B cell (primary cell): ENCODE measurements at regions not wholly inside any gene's neighbourhood (a gene's known extent, or its start where the extent isn't known, plus 50 kb on each side); places are given as distances from the start of the nearest gene placed in this dataset.

Source experiments
- ATAC-seq: fragments of 200-7000 bp; cut with Tn5 transposase; one replicate; pipeline ENCODE4 v1.10.0; 2021; ENCODE audit warnings: low read depth, mild to moderate bottlenecking, moderate number of reproducible peaks, moderate library complexity
- CTCF ChIA-PET: fragments of 350-600 bp; sonication (Branson Sonifier 250); formaldehyde crosslinking; loops from one replicate; lab custom pipeline; 2021; ENCODE audit warnings: antibody characterized with exemption, inconsistent platforms; lab: Charles Lee
- POLR2A ChIA-PET: fragments of 350-600 bp; sonication (Branson Sonifier 250); formaldehyde crosslinking; loops from one replicate; lab custom pipeline; 2021; ENCODE audit warnings: antibody characterized with exemption; lab: Charles Lee
- DNase-seq: peaks from one replicate; pipeline ENCODE4 v3.0.0; 2013
- H2AFZ ChIP-seq: 2 replicates; pipeline ENCODE4 v1.6.1; 2012; ENCODE audit warnings: mild to moderate bottlenecking, low read depth, low read length; ENCODE audit not compliant: insufficient read depth, poor library complexity, severe bottlenecking
- H3K27ac ChIP-seq, 2 donors: 1 replicate in 1 of 2; 2 replicates in 1 of 2; pipeline ENCODE4 v1.5.1; 2012 to 2013; ENCODE audit warnings: low read length in 2 of 2, mild to moderate bottlenecking in 2 of 2, moderate library complexity in 1 of 2
- H3K27me3 ChIP-seq, 4 experiments: fragments of 200-600 bp in 1 of 4; sonication (generic) in 1 of 4; replicated peaks in 1 of 4; 1 replicate in 2 of 4; 2 replicates in 2 of 4; pipeline versions ENCODE4 v1.6.1 to v1.7.0; 2013 to 2016; ENCODE audit warnings: low read length in 3 of 4, mild to moderate bottlenecking in 2 of 4, mixed read lengths in 1 of 4, moderate library complexity in 1 of 4; ENCODE audit not compliant: insufficient read depth in 4 of 4, control insufficient read depth in 3 of 4; ENCODE audit errors: control extremely low read depth in 1 of 4
- H3K36me3 ChIP-seq, 2 experiments: replicated peaks in 1 of 2; 1 replicate in 1 of 2; 2 replicates in 1 of 2; pipeline versions ENCODE4 v1.6.1 to v1.7.1; 2013; ENCODE audit warnings: low read length in 1 of 2; ENCODE audit not compliant: insufficient read depth in 2 of 2, control insufficient read depth in 1 of 2; ENCODE audit errors: control extremely low read depth in 1 of 2, extremely low read depth in 1 of 2
- H3K4me1 ChIP-seq, 2 donors: fragments of 200-600 bp in 1 of 2; sonication (generic) in 1 of 2; 1 replicate in 1 of 2; 2 replicates in 1 of 2; pipeline versions ENCODE4 v1.5.1 to v1.6.1; 2013 to 2017; ENCODE audit warnings: low read length in 2 of 2; ENCODE audit not compliant: control insufficient read depth in 2 of 2, insufficient read depth in 2 of 2
- H3K4me2 ChIP-seq: replicated peaks from 2 replicates; pipeline ENCODE3; 2012; ENCODE audit warnings: mild to moderate bottlenecking, low read depth, low read length; ENCODE audit not compliant: poor library complexity, severe bottlenecking
- H3K4me3 ChIP-seq, 5 experiments: fragments of 200-600 bp in 1 of 5; sonication (generic) in 1 of 5; 1 replicate in 3 of 5; 2 replicates in 2 of 5; pipeline versions ENCODE4 v1.5.1 to v1.7.0; 2011 to 2016; ENCODE audit warnings: low read length in 4 of 5, mild to moderate bottlenecking in 4 of 5, low read depth in 2 of 5, control low read depth in 1 of 5, moderate library complexity in 1 of 5; ENCODE audit not compliant: insufficient read depth in 1 of 5; ENCODE audit errors: control extremely low read depth in 1 of 5, extremely low read depth in 1 of 5
- H3K79me2 ChIP-seq: fragments of 200-600 bp; sonication (generic); one replicate; pipeline ENCODE4 v1.6.0; 2016; ENCODE audit warnings: low read length; ENCODE audit not compliant: control insufficient read depth, insufficient read depth
- H3K9ac ChIP-seq: fragments of 200-600 bp; sonication (generic); 2 replicates; pipeline ENCODE4 v1.6.1; 2017; ENCODE audit warnings: mild to moderate bottlenecking, low read length, moderate library complexity
- H3K9me3 ChIP-seq, 3 donors: one replicate each; pipeline versions ENCODE4 v1.6.1 to v1.7.1; 2013; ENCODE audit warnings: low read length in 2 of 3; ENCODE audit not compliant: control insufficient read depth in 2 of 3, insufficient read depth in 1 of 3; ENCODE audit errors: control extremely low read depth in 1 of 3
- H4K20me1 ChIP-seq: 2 replicates; pipeline ENCODE4 v1.6.0; 2012; ENCODE audit warnings: mild to moderate bottlenecking, low read length; ENCODE audit not compliant: insufficient read depth, control insufficient read depth, poor library complexity, severe bottlenecking
- H3K27ac Mint-ChIP-seq: one replicate; pipeline ENCODE4 v1.8.0; 2021; ENCODE audit warnings: mixed read lengths
- H3K27me3 Mint-ChIP-seq: one replicate; pipeline ENCODE4 v1.8.0; 2021; ENCODE audit warnings: mixed read lengths
- H3K4me1 Mint-ChIP-seq: one replicate; pipeline ENCODE4 v1.8.0; 2021; ENCODE audit warnings: mixed read lengths
- H3K4me3 Mint-ChIP-seq: one replicate; pipeline ENCODE4 v1.8.0; 2021; ENCODE audit warnings: mixed read lengths
- H3K9me3 Mint-ChIP-seq: one replicate; pipeline ENCODE4 v1.8.0; 2022; ENCODE audit warnings: mixed read lengths; ENCODE audit not compliant: insufficient read depth
- CTCF ChIP-seq: fragments of 200-600 bp; IDR thresholded peaks from one replicate; pipeline ENCODE4 v1.8.0; 2022; ENCODE audit warnings: antibody characterized with exemption, mild to moderate bottlenecking
- EZH2 ChIP-seq: IDR thresholded peaks from 2 replicates; pipeline ENCODE4 v1.6.1; 2012; ENCODE audit warnings: borderline replicate concordance, low read depth, mild to moderate bottlenecking, moderate library complexity, low read length; ENCODE audit not compliant: insufficient read depth, poor library complexity, severe bottlenecking
- intact Hi-C: fragments of 100-400 bp; cut with micrococcal nuclease; formaldehyde crosslinking; loops from one replicate; pipeline ENCODE4 v1.10.0; 2022

GRCh38 chr6:80442366-80442765, 335.9 kb downstream of the BCKDHB start:
- Mint-ChIP-seq H3K9me3 (no peaks in the 10 kb centered on the region), H3K27me3 (no peaks in the 10 kb centered on the region), H3K27ac (no peak overlapping the region), H3K4me3 (no peak overlapping the region), H3K4me1 (no peaks in the 10 kb centered on the region)
- Histone ChIP-seq H3K36me3 (no peaks in the 10 kb centered on the region), H3K27me3 (no peaks in the 10 kb centered on the region), H2AFZ (no peak overlapping the region), H3K9ac (no peak overlapping the region), H3K4me1 (no peaks in the 10 kb centered on the region), H3K79me2 (no peaks in the 10 kb centered on the region), H4K20me1 (no peaks in the 10 kb centered on the region), H3K4me2 (no peak overlapping the region), H3K4me3 (no peak overlapping the region), H3K27ac (no peak overlapping the region), H3K9me3 (no peaks in the 10 kb centered on the region)
- ChIA-PET POLR2A (no interaction called here), CTCF (no interaction called here)
- DNase-seq (no peak), ATAC-seq (no peak)
- intact Hi-C loops, result no loop called here
- TF ChIP-seq EZH2 (no peak), CTCF (no peak)

GRCh38 chr6:80441131-80441530, 334.7 kb downstream of the BCKDHB start:
- no peak for TF ChIP-seq EZH2
- TF ChIP-seq CTCF, result no peak
- H3K36me3 ChIP-seq, result no peaks in the 10 kb centered on the region
- CTCF ChIA-PET, result no interaction called here

More at GRCh38 chr6:80441131-80441530, 334.7 kb downstream of the BCKDHB start:
- Histone ChIP-seq H3K27me3 (no peaks in the 10 kb centered on the region), H4K20me1 (no peaks in the 10 kb centered on the region), H2AFZ (no peak overlapping the region), H3K27ac (no peak overlapping the region), H3K9ac (no peak overlapping the region), H3K4me1 (no peaks in the 10 kb centered on the region), H3K4me2 (no peak overlapping the region), H3K9me3 (no peaks in the 10 kb centered on the region), H3K79me2 (no peaks in the 10 kb centered on the region), H3K4me3 (no peak overlapping the region)
- no peak overlapping the region for H3K4me3 Mint-ChIP-seq
- no peaks in the 10 kb centered on the region for H3K9me3 Mint-ChIP-seq
- ATAC-seq, result no peak
- intact Hi-C loops, result no loop called here
- POLR2A ChIA-PET, result no interaction called here
- no peaks in the 10 kb centered on the region for H3K27me3 Mint-ChIP-seq
- H3K4me1 Mint-ChIP-seq, result no peaks in the 10 kb centered on the region
- no peak for DNase-seq
- no peak overlapping the region for H3K27ac Mint-ChIP-seq
